Activated CD4-positive, alpha-beta memory T cell treated with anti-CD3 and anti-CD28 coated beads, Interleukin-2, amount 10 ng/mL, durations not matched to agents 7 days and 5 days (primary cell): ENCODE measurements at regions not wholly inside any gene's neighbourhood (a gene's known extent, or its start where the extent isn't known, plus 50 kb on each side); places are given as distances from the start of the nearest gene placed in this dataset.

ENCODE experiments used
- CTCF ChIA-PET: fragments of 350-600 bp; sonication (Branson Sonifier 250); formaldehyde crosslinking; loops from one replicate; lab custom pipeline; 2021; ENCODE audit warnings: antibody characterized with exemption, inconsistent platforms; lab: Charles Lee
- POLR2A ChIA-PET: fragments of 350-600 bp; sonication (Branson Sonifier 250); formaldehyde crosslinking; loops from one replicate; lab custom pipeline; 2021; ENCODE audit warnings: antibody characterized with exemption; lab: Charles Lee
- DNase-seq: peaks from one replicate; pipeline ENCODE4 v3.0.0-alpha.2; 2020
- H3K27ac Mint-ChIP-seq: one replicate; pipeline ENCODE4 v1.8.0; 2021; ENCODE audit warnings: mild to moderate bottlenecking, mixed read lengths
- H3K27me3 Mint-ChIP-seq: one replicate; pipeline ENCODE4 v1.8.0; 2021; ENCODE audit warnings: mixed read lengths
- H3K36me3 Mint-ChIP-seq: one replicate; pipeline ENCODE4 v1.8.0; 2021; ENCODE audit warnings: low read depth, mixed read lengths
- H3K4me1 Mint-ChIP-seq: one replicate; pipeline ENCODE4 v1.8.0; 2021; ENCODE audit warnings: mixed read lengths
- H3K4me3 Mint-ChIP-seq: one replicate; pipeline ENCODE4 v1.8.0; 2021; ENCODE audit warnings: mild to moderate bottlenecking, mixed read lengths
- H3K9me3 Mint-ChIP-seq: one replicate; pipeline ENCODE4 v1.8.0; 2021; ENCODE audit warnings: mixed read lengths

- ChIA-PET CTCF (no interaction called here), POLR2A (no interaction called here)
- H3K9me3 Mint-ChIP-seq = peaks cover 8% of the 10 kb centered on the region
- H3K4me3 Mint-ChIP-seq = no peak overlapping the region
- no peak overlapping the region for H3K27ac Mint-ChIP-seq
- H3K36me3 Mint-ChIP-seq = peaks cover 17% of the 10 kb centered on the region
- no peak for DNase-seq
- no peaks in the 10 kb centered on the region for H3K27me3 Mint-ChIP-seq
- peaks cover 9% of the 10 kb centered on the region for H3K4me1 Mint-ChIP-seq
Observed at GRCh38 chr12:68506619-68507018, 104.1 kb upstream of the RAP1B start.

- Mint-ChIP-seq H3K4me3 (no peak overlapping the region), H3K27me3 (no peaks in the 10 kb centered on the region), H3K27ac (no peak overlapping the region), H3K36me3 (peaks cover 17% of the 10 kb centered on the region), H3K4me1 (peaks cover 9% of the 10 kb centered on the region), H3K9me3 (peaks cover 11% of the 10 kb centered on the region)
- ChIA-PET CTCF (no interaction called here), POLR2A (no interaction called here)
- no peak for DNase-seq
Observed at GRCh38 chr12:68507657-68508056, 103.0 kb upstream of the RAP1B start.

- H3K27me3 Mint-ChIP-seq = no peaks in the 10 kb centered on the region
- H3K36me3 Mint-ChIP-seq = peaks cover 19% of the 10 kb centered on the region
- ChIA-PET POLR2A (no interaction called here), CTCF (interaction anchor here (1.7 kb wide), 1 partner anchor 26 kb away, joined by 3 read pairs; no protein-coding TSS in a partner anchor)
- H3K4me1 Mint-ChIP-seq = peaks cover 9% of the 10 kb centered on the region
- H3K4me3 Mint-ChIP-seq = no peak overlapping the region
- peaks cover 11% of the 10 kb centered on the region for H3K9me3 Mint-ChIP-seq
- DNase-seq = no peak
- no peak overlapping the region for H3K27ac Mint-ChIP-seq
Observed at GRCh38 chr12:68508576-68508975, 102.1 kb upstream of the RAP1B start.

- CTCF ChIA-PET = interaction anchor here (1.7 kb wide), 1 partner anchor 27 kb away, joined by 3 read pairs; no protein-coding TSS in a partner anchor
- DNase-seq = no peak
Observed at GRCh38 chr12:68509242-68509641, 101.5 kb upstream of the RAP1B start.

GRCh38 chr12:68510397-68510796 is 100.3 kb upstream of the RAP1B start:
- Mint-ChIP-seq H3K9me3 (peaks cover 12% of the 10 kb centered on the region), H3K27me3 (no peaks in the 10 kb centered on the region), H3K4me1 (peaks cover 9% of the 10 kb centered on the region), H3K36me3 (peaks cover 12% of the 10 kb centered on the region), H3K4me3 (no peak overlapping the region), H3K27ac (no peak overlapping the region)
- POLR2A ChIA-PET = interaction anchor here (1.1 to 1.3 kb wide), 3 partner anchors 13 to 100 kb away, joined by 4 to 5 read pairs (median 5); partner anchors contain the start of gene RAP1B
- CTCF ChIA-PET = interaction anchor here (1.7 kb wide), 1 partner anchor 28 kb away, joined by 3 read pairs; no protein-coding TSS in a partner anchor
- no peak for DNase-seq

More at GRCh38 chr12:68509242-68509641, 101.5 kb upstream of the RAP1B start:
- H3K27me3 Mint-ChIP-seq = no peaks in the 10 kb centered on the region
- no peak overlapping the region for H3K4me3 Mint-ChIP-seq
- peaks cover 10% of the 10 kb centered on the region for H3K9me3 Mint-ChIP-seq
- H3K27ac Mint-ChIP-seq = no peak overlapping the region
- H3K4me1 Mint-ChIP-seq = peaks cover 9% of the 10 kb centered on the region
- POLR2A ChIA-PET = interaction anchor here (1.3 kb wide), 1 partner anchor 12 kb away, joined by 5 read pairs; no protein-coding TSS in a partner anchor
- H3K36me3 Mint-ChIP-seq = peaks cover 15% of the 10 kb centered on the region

GRCh38 chr12:68514807-68515411 is 95.8 kb upstream of the RAP1B start:
- Mint-ChIP-seq H3K4me3 (no peak overlapping the region), H3K27ac (no peak overlapping the region), H3K9me3 (peaks cover 7% of the 10 kb centered on the region), H3K27me3 (no peaks in the 10 kb centered on the region), H3K4me1 (no peaks in the 10 kb centered on the region), H3K36me3 (peaks cover 2% of the 10 kb centered on the region)
- CTCF ChIA-PET = no interaction called here
- POLR2A ChIA-PET = no interaction called here
- DNase-seq = no peak

GRCh38 chr12:68515793-68516192 is 94.9 kb upstream of the RAP1B start:
- Mint-ChIP-seq H3K27ac (no peak overlapping the region), H3K4me1 (no peaks in the 10 kb centered on the region), H3K36me3 (peaks cover 2% of the 10 kb centered on the region), H3K9me3 (peaks cover 7% of the 10 kb centered on the region), H3K27me3 (no peaks in the 10 kb centered on the region), H3K4me3 (no peak overlapping the region)
- ChIA-PET POLR2A (no interaction called here), CTCF (no interaction called here)
- no peak for DNase-seq

GRCh38 chr12:68521321-68521839 is 89.3 kb upstream of the RAP1B start:
- Mint-ChIP-seq H3K4me1 (no peaks in the 10 kb centered on the region), H3K27me3 (no peaks in the 10 kb centered on the region), H3K4me3 (no peak overlapping the region), H3K9me3 (peaks cover 5% of the 10 kb centered on the region), H3K27ac (no peak overlapping the region), H3K36me3 (no peaks in the 10 kb centered on the region)
- CTCF ChIA-PET = no interaction called here
- POLR2A ChIA-PET = no interaction called here
- DNase-seq = no peak

- DNase-seq = no peak
- H3K4me3 Mint-ChIP-seq = no peak overlapping the region
- peaks cover 5% of the 10 kb centered on the region for H3K9me3 Mint-ChIP-seq
- H3K36me3 Mint-ChIP-seq = no peaks in the 10 kb centered on the region
- CTCF ChIA-PET = no interaction called here
- no peaks in the 10 kb centered on the region for H3K27me3 Mint-ChIP-seq
- H3K27ac Mint-ChIP-seq = no peak overlapping the region
- no peaks in the 10 kb centered on the region for H3K4me1 Mint-ChIP-seq
- POLR2A ChIA-PET = no interaction called here
Observed at GRCh38 chr12:68521848-68522502, 88.7 kb upstream of the RAP1B start.

- Mint-ChIP-seq H3K27me3 (peaks cover 9% of the 10 kb centered on the region), H3K36me3 (peaks cover 6% of the 10 kb centered on the region), H3K9me3 (peaks cover 9% of the 10 kb centered on the region), H3K4me1 (peaks cover 8% of the 10 kb centered on the region), H3K27ac (no peak overlapping the region), H3K4me3 (no peak overlapping the region)
- ChIA-PET POLR2A (no interaction called here), CTCF (interaction anchor here (0.6 kb wide), 1 partner anchor 108 kb away, joined by 5 read pairs; no protein-coding TSS in a partner anchor)
- no peak for DNase-seq
Observed at GRCh38 chr12:68529466-68529865, 81.2 kb upstream of the RAP1B start.

GRCh38 chr12:68529869-68530268 is 80.8 kb upstream of the RAP1B start:
- no peak overlapping the region for H3K4me3 Mint-ChIP-seq
- H3K27ac Mint-ChIP-seq = no peak overlapping the region
- no peak for DNase-seq
- POLR2A ChIA-PET = no interaction called here
- H3K4me1 Mint-ChIP-seq = peaks cover 8% of the 10 kb centered on the region
- H3K36me3 Mint-ChIP-seq = peaks cover 6% of the 10 kb centered on the region
- peaks cover 9% of the 10 kb centered on the region for H3K27me3 Mint-ChIP-seq
- CTCF ChIA-PET = no interaction called here
- H3K9me3 Mint-ChIP-seq = peaks cover 6% of the 10 kb centered on the region

GRCh38 chr12:68530299-68530698 is 80.4 kb upstream of the RAP1B start:
- Mint-ChIP-seq H3K36me3 (peaks cover 6% of the 10 kb centered on the region), H3K27me3 (peaks cover 9% of the 10 kb centered on the region), H3K4me1 (peaks cover 8% of the 10 kb centered on the region), H3K9me3 (peaks cover 4% of the 10 kb centered on the region), H3K4me3 (no peak overlapping the region), H3K27ac (no peak overlapping the region)
- POLR2A ChIA-PET = no interaction called here
- DNase-seq = no peak
- CTCF ChIA-PET = no interaction called here

- peaks cover 8% of the 10 kb centered on the region for H3K4me1 Mint-ChIP-seq
- no peak overlapping the region for H3K4me3 Mint-ChIP-seq
- peaks cover 9% of the 10 kb centered on the region for H3K27me3 Mint-ChIP-seq
- H3K36me3 Mint-ChIP-seq = peaks cover 6% of the 10 kb centered on the region
- ChIA-PET POLR2A (no interaction called here), CTCF (no interaction called here)
- no peak for DNase-seq
- peaks cover 4% of the 10 kb centered on the region for H3K9me3 Mint-ChIP-seq
- no peak overlapping the region for H3K27ac Mint-ChIP-seq
Observed at GRCh38 chr12:68530965-68531364, 79.7 kb upstream of the RAP1B start.
